ENCODE measurements at regions not wholly inside any gene's neighbourhood (a gene's known extent, or its start where the extent isn't known, plus 50 kb on each side); places are given as distances from the start of the nearest gene placed in this dataset.

GRCh38 chr18:77444385-77444784 is 194.7 kb downstream of the GALR1 start:
- no peak for DNase-seq (ENCODE audit: low read depth in 2 of 2)

DNA sequence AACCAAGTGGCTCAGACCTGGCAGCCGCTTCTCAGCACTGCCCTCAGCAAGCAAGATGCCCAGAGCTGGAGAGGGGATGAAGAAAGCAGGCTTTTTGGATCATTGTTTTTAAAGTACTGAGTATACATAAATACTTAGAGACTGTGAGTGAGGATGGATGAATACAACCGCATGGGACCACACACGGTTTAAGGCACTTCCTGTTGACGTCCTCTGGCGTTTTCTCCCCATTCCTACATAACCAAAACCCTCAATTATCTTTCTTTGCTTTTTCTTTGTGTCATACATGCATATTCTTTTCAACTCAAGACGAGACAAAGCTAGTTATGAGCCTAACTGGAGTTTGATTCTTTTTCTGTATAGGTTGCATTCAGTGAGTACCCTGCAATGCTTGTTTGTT is 198.4 kb downstream of the GALR1 start:
- no peak for DNase-seq (ENCODE audit: low read depth in 2 of 2)

DNA sequence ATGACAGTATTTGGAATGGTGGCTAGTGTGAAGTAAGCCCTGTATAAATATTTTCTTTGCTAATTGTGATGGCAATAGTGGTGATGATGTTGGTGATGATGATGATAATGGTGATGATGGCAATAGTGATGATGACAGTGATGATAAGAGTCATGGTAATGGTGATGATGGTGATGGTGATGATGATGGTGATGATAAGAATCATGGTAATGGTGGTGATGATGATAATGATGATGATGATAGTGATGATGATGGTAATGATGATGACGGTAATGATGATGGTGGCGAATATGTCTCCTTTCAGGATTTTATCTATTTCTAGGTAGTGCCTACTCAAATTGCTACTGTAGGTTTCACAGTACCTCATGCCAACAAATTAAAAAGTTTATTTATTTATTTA is 205.4 kb downstream of the GALR1 start:
- DNase-seq (ENCODE audit: low read depth in 2 of 2), result no peak

- DNase-seq (ENCODE audit: low read depth in 2 of 2), result no peak
Observed at GRCh38 chr18:77457681-77458080, 208.0 kb downstream of the GALR1 start.

GRCh38 chr18:77461062-77461688 is 211.5 kb downstream of the GALR1 start:
- no peak for DNase-seq (ENCODE audit: low read depth in 2 of 2)

DNA sequence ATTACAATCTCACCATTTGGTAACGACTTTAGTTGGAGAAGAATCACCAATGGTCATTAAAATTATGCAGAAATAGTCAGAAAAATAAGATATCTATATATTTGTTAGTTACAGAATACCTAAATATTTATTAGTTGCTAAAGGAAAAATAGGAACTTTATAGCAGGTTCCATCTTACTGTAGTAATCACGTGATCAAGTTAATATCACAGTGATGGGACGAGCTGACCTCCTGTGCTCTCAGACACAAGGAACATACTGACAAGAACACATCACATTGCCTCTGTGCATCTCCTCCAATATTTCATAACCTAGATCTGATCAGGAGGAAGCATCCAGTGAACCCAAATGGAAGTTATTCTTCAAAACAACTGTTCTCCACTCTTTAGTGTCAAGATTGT is 215.3 kb downstream of the GALR1 start:
- no peak for DNase-seq (ENCODE audit: low read depth in 2 of 2)

DNA sequence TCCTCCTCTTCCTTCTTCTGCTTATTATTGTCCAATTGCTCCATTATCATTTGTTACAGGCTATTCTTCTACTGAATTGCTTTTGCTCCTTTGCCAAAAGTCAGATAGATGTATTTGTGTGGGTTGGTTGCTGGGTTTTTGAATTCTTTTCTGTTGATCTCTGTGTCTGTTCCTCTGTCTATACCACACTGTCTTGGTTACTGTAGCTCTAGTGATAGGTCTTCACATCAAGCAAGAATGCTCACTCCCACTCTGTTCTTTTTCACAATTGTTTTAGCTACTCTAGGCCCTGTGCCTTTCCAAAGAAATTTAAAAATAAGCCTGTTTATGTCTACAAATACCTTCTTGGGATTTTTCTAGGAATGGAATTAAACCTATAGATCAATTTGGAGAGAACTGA is 217.2 kb downstream of the GALR1 start:
- no peak for DNase-seq (ENCODE audit: low read depth in 2 of 2)

DNA sequence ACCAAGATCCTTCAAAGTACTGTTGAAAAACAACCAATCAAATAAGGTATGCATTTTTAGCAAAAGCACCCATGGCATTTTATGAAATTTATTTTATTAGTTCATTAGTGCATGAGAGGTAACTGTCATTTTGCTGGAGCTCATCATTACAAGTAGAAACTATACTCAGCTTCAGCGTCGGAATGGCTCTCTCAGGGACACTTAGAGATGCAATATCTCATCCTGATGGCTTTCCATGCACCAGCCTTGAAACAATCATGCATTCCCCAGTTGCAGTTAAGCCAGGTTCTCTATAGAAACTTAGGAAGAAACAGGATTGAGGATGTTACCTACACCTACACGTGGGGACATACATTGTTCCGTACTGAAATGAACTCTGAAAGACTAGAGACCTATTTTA is 219.5 kb downstream of the GALR1 start:
- DNase-seq (ENCODE audit: low read depth in 2 of 2), result no peak

DNA sequence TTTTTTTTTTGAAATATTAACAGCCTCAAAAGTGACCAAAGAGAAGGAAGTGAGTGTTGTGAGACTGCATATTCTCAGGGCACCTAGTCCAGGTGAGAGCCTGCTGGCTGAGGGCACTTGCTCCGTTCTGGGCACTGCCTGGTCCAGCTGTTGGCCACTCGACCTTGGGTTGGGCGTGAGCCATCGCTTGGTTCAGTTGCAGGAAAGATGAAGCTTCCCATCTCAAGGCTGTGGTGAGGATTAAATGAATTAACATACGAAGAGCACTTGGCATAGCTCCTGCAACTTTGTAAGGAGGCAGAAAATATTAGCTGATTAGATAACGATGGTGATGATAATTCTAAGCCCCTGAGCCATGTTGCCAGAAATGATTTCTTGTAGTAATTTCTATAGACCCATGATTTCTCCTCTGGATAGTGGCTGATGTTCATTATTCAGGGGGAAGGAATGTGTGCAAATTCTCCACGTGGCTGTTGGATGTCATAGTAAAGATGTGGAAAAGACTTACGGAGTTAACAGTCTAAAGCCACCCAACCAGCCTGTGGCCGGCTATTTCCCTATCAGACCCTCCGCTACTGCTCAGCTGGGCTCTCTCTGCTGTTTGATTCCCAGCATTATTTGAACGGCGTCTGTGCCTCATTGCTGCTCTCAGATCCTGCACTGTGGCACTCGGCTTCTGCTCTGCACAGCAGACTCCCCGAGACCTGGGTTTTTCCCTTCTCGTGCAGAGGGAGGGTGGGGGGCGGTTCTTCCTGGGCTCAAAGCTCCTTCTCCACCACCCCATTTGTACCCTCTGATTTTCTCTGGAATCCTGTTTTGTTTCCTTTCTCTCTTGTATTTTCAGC is 221.1 kb downstream of the GALR1 start:
- DNase-seq (ENCODE audit: low read depth in 2 of 2), result no peak

GRCh38 chr18:77472509-77472908 is 222.9 kb downstream of the GALR1 start:
- no peak for DNase-seq (ENCODE audit: low read depth in 2 of 2)

DNA sequence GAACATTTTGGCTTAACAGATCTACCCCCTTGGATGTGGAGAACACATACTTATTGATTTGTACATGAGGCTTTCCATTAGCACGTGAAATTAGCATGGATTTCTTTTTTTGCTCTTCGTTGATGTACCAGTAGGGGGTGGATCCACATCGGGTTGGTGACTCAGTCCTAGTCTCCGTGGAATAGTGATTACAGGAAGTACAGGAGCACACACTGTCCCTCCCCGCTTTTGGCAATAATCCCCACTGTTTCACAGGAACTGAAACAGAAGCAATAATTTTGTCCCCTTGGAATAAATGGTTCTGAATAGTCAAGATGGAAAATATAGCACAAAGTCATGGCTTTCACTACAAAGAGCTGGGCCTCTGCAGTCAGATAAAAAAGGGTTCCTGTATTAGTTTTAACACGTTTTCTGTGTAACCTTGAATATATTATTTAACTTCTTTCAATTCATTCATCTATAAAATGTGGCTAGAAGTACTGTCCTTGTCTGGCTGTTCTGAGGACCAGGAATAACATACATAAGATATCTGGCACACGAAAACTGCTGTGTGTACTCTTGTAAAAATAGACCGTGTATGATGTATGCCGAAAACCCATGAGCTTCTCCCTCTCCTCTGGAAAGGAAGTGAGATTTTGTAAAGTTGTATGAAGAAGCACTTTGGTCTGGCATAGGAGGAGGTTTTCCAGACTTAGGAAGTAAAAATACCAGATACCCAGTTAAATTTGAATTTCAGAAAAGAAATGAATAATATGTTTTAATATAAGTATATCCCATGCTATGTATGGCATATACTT is 229.2 kb downstream of the GALR1 start:
- DNase-seq (ENCODE audit: low read depth in 2 of 2), result no peak

DNA sequence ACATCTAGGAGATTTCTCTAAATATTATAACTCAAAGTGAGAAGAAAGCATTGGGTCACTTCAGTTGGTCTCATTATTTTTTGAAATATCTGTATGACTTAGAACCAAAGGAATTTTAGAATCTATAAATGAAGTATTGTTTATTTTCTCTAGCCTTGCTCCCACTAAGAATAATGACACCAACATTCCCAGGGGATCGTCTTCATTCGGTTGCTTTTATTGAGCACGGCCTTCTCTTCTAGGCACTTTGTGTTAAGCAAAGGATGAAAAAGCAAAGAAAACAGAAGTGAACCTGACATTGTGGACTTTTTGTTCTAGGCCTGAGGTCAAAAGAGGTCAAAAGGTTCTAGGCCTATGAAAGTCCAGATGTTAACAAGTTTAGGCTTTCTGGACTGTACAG is 231.9 kb downstream of the GALR1 start:
- no peak for DNase-seq (ENCODE audit: low read depth in 2 of 2)

- DNase-seq (ENCODE audit: low read depth in 2 of 2), result no peak
Observed at GRCh38 chr18:77482190-77483085, 232.8 kb downstream of the GALR1 start.

DNA sequence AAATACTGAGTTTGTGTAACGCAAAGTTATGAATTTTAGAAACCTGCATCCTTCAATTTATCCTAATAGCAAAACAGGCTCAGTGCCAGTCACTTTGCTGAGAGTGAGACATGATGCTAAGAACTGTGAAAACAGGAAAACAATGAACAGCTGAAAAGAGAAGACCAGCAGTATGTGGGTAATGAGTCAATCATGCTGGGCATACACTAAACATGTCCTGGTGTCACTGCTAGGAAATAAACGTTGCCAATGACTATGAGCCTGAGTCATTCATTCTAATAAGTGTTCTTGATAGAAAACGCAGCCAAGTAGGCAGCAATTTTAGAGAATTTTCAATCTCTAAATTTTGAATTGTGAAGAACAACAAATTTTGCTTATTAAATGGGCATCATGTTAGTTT is 237.3 kb downstream of the GALR1 start:
- DNase-seq (ENCODE audit: low read depth in 2 of 2), result no peak

- DNase-seq (ENCODE audit: low read depth in 2 of 2), result no peak
Observed at GRCh38 chr18:77487951-77488740, 238.5 kb downstream of the GALR1 start.

DNA sequence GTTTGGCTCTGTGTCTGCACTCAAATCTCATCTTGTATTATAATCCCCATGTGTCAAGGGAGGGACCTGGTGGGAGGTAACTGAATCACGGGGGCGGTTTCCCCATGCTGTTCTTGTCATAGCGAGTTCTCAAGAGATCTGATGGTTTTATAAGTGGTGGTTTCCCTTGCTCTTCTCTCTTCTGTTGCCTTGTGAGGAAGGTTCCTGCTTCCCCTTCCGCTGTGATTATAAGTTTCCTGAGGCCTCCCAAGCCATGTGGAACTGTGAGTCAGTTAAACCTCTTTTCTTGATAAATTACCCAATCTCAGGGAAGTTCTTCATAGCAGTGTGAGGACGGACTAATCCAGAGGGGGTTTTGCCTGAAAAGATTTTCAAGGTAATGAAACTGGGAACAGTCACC is 245.4 kb downstream of the GALR1 start:
- no peak for DNase-seq (ENCODE audit: low read depth in 2 of 2)

DNA sequence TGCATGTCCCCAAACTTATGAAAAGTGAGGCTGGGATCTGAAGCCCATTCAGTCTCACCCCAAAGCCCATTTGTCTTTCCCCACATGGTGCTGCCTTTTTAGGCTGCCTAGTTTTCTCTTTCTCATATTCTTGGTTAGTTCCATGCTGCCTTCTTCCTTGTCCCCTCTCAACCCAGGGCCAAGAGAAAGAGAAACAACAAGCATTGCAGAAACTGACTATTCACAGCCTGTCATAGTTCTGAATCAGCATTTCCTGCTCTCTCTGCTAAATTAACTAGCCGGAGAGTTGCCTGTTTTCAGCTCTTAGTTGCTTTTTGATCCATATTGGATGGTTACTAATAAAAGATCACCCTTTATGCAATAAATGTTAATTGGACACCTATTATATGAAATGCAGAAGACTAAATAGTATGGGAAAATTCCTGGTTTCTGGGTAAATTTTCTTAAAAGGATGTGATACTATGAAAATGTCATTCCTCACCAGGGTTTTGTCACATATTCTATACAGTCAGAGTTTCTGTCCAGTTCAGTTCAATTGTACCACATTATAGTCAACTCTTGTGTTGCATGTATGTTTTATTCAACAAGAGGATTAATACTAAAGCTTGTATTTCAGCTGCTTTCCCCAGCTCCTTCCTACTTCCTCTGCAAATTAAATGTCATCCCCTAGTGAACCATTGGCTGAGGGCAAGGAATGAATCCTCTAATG is 246.5 kb downstream of the GALR1 start:
- no peak for DNase-seq (ENCODE audit: low read depth in 2 of 2)

GRCh38 chr18:77501266-77501665 is 251.6 kb downstream of the GALR1 start:
- no peak for DNase-seq (ENCODE audit: low read depth in 2 of 2)

GRCh38 chr18:77505499-77505898 is 255.9 kb downstream of the GALR1 start:
- no peak for DNase-seq (ENCODE audit: low read depth in 2 of 2)

GRCh38 chr18:77512152-77512551 is 262.5 kb downstream of the GALR1 start:
- no peak for DNase-seq (ENCODE audit: low read depth in 2 of 2)
